Epidermal melanocyte (primary cell): ENCODE measurements at regions not wholly inside any gene's neighbourhood (a gene's known extent, or its start where the extent isn't known, plus 50 kb on each side); places are given as distances from the start of the nearest gene placed in this dataset.
"Not testable (repeated sequence)": the region's sequence is repeated elsewhere in the genome, so short reads cannot be mapped to it uniquely, and the experiment has no call there.

Experiments used
- DNase-seq: peaks from one replicate; pipeline ENCODE4 v3.0.0; 2011; ENCODE audit warnings: low spot score; ENCODE audit not compliant: insufficient read length

GRCh38 chr2:237214963-237215362, 129.3 kb downstream of the COPS8 start:
- no peak for DNase-seq

- DNase-seq: no peak
Measured at GRCh38 chr2:237217995-237218616, 132.4 kb downstream of the COPS8 start.

- no peak for DNase-seq
Measured at GRCh38 chr2:237218756-237219155, 133.1 kb downstream of the COPS8 start.

GRCh38 chr2:237219826-237220225, 134.1 kb downstream of the COPS8 start:
- no peak for DNase-seq

- DNase-seq: no peak
Measured at GRCh38 chr2:237221443-237221842, 135.8 kb downstream of the COPS8 start.

- no peak for DNase-seq
Measured at GRCh38 chr2:237222178-237222577, 136.5 kb downstream of the COPS8 start.

- no peak for DNase-seq
Measured at GRCh38 chr2:237222601-237223041, 136.9 kb downstream of the COPS8 start.

GRCh38 chr2:237223201-237223861, 137.6 kb downstream of the COPS8 start:
- no peak for DNase-seq

GRCh38 chr2:237227190-237227589, 141.5 kb downstream of the COPS8 start:
- no peak for DNase-seq

- no peak for DNase-seq
Measured at GRCh38 chr2:237227592-237228280, 142.0 kb downstream of the COPS8 start.

- no peak for DNase-seq
Measured at GRCh38 chr2:237228281-237228625, 142.6 kb downstream of the COPS8 start.

- no peak for DNase-seq
Measured at GRCh38 chr2:237229905-237230304, 144.2 kb downstream of the COPS8 start.

- DNase-seq: no peak
Measured at GRCh38 chr2:237230355-237230754, 144.7 kb downstream of the COPS8 start.

GRCh38 chr2:237231593-237231992, 145.9 kb downstream of the COPS8 start:
- no peak for DNase-seq

GRCh38 chr2:237232166-237232565, 146.5 kb downstream of the COPS8 start:
- no peak for DNase-seq

- DNase-seq: no peak
Measured at GRCh38 chr2:237234268-237234667, 148.6 kb downstream of the COPS8 start.

GRCh38 chr2:237235383-237236095, 149.8 kb downstream of the COPS8 start:
- no peak for DNase-seq

- no peak for DNase-seq
Measured at GRCh38 chr2:237236188-237236587, 150.5 kb downstream of the COPS8 start.

GRCh38 chr2:237238249-237238648, 152.6 kb downstream of the COPS8 start:
- DNase-seq: no peak

GRCh38 chr2:237240252-237240651, 154.6 kb downstream of the COPS8 start:
- DNase-seq: no peak

- not testable (repeated sequence) for DNase-seq
Measured at GRCh38 chr2:237240868-237241267, 155.2 kb downstream of the COPS8 start.

- DNase-seq: no peak
Measured at GRCh38 chr2:237242091-237242536, 156.4 kb downstream of the COPS8 start.
